Mesenchymal stem cell (in vitro differentiated cells and primary cell): ENCODE measurements at regions not wholly inside any gene's neighbourhood (a gene's known extent, or its start where the extent isn't known, plus 50 kb on each side); places are given as distances from the start of the nearest gene placed in this dataset.
A peak's percentile ranks its signal among the peaks of the same experiment; 100 is the strongest.

ENCODE experiments used
- DNase-seq: peaks from one replicate; pipeline ENCODE4 v3.0.0-alpha.2; 2013
- H2AFZ ChIP-seq: one replicate; pipeline ENCODE4 v1.6.1; 2013; ENCODE audit warnings: low read depth, mild to moderate bottlenecking, control low read depth, inconsistent platforms, low read length, moderate library complexity
- H2AK5ac ChIP-seq: 2 replicates; pipeline ENCODE4 v1.6.1; 2013; ENCODE audit warnings: low read length, moderate library complexity, mild to moderate bottlenecking, inconsistent platforms; ENCODE audit not compliant: severe bottlenecking
- H2BK120ac ChIP-seq: one replicate; pipeline ENCODE4 v1.6.1; 2013; ENCODE audit warnings: low read depth, mild to moderate bottlenecking, inconsistent platforms, low read length, moderate library complexity
- H2BK12ac ChIP-seq, 2 experiments: one replicate each; pipeline ENCODE4 v1.6.1; 2013; ENCODE audit warnings: inconsistent platforms in 2 of 2, low read length in 2 of 2, mild to moderate bottlenecking in 2 of 2, moderate library complexity in 2 of 2, control low read depth in 1 of 2
- H2BK15ac ChIP-seq: one replicate; pipeline ENCODE4 v1.6.1; 2013; ENCODE audit warnings: mild to moderate bottlenecking, low read depth, inconsistent platforms; ENCODE audit not compliant: poor library complexity, severe bottlenecking
- H2BK5ac ChIP-seq: 2 replicates; pipeline ENCODE4 v1.6.1; 2013; ENCODE audit warnings: low read depth, mild to moderate bottlenecking, low read length, control low read depth, inconsistent platforms; ENCODE audit not compliant: poor library complexity, severe bottlenecking
- H3K14ac ChIP-seq, 2 experiments: one replicate each; pipeline ENCODE4 v1.6.1; 2013; ENCODE audit warnings: inconsistent platforms in 2 of 2, low read length in 2 of 2, control low read depth in 1 of 2, mild to moderate bottlenecking in 1 of 2, moderate library complexity in 1 of 2
- H3K18ac ChIP-seq, 2 experiments: one replicate each; pipeline ENCODE4 v1.6.1; 2013; ENCODE audit warnings: inconsistent platforms in 2 of 2, low read length in 2 of 2, control low read depth in 1 of 2, low read depth in 1 of 2, mild to moderate bottlenecking in 1 of 2
- H3K23ac ChIP-seq, 2 experiments: one replicate each; pipeline ENCODE4 v1.6.1; 2013; ENCODE audit warnings: inconsistent platforms in 2 of 2, low read length in 2 of 2, mild to moderate bottlenecking in 2 of 2, moderate library complexity in 2 of 2, control low read depth in 1 of 2
- H3K27ac ChIP-seq: 2 replicates; pipeline ENCODE4 v1.5.1; 2013; ENCODE audit warnings: mild to moderate bottlenecking, moderate library complexity, low read length, control low read depth, inconsistent platforms; ENCODE audit not compliant: poor library complexity, severe bottlenecking
- H3K27me3 ChIP-seq, 2 experiments: 2 replicates each; pipeline versions ENCODE4 v1.6.1 to v1.7.0; 2013; ENCODE audit warnings: low read length in 2 of 2, mild to moderate bottlenecking in 2 of 2, moderate library complexity in 2 of 2, control low read depth in 1 of 2, inconsistent platforms in 1 of 2; ENCODE audit not compliant: control insufficient read depth in 1 of 2, insufficient read depth in 1 of 2
- H3K36me3 ChIP-seq, 2 experiments: 2 replicates each; pipeline versions ENCODE4 v1.6.1 to v1.7.0; 2013; ENCODE audit warnings: low read length in 2 of 2, control low read depth in 1 of 2, inconsistent platforms in 1 of 2, low read depth in 1 of 2, mild to moderate bottlenecking in 1 of 2; ENCODE audit not compliant: insufficient read depth in 2 of 2, control insufficient read depth in 1 of 2
- H3K4ac ChIP-seq, 2 experiments: one replicate each; pipeline ENCODE4 v1.6.1; 2013; ENCODE audit warnings: inconsistent platforms in 2 of 2, low read length in 2 of 2, mild to moderate bottlenecking in 2 of 2, moderate library complexity in 2 of 2, control low read depth in 1 of 2, low read depth in 1 of 2
- H3K4me1 ChIP-seq: 2 replicates; pipeline ENCODE4 v1.6.1; 2013; ENCODE audit warnings: low read depth, low read length, control low read depth; ENCODE audit not compliant: control insufficient read depth, insufficient read depth
- H3K4me2 ChIP-seq: 2 replicates; pipeline ENCODE4 v1.6.1; 2013; ENCODE audit warnings: low read length, mild to moderate bottlenecking, inconsistent platforms; ENCODE audit not compliant: poor library complexity, severe bottlenecking
- H3K4me3 ChIP-seq, 2 experiments: 2 replicates each; pipeline versions ENCODE4 v1.5.1 to v1.7.0; 2013; ENCODE audit warnings: low read length in 2 of 2, mild to moderate bottlenecking in 2 of 2, control low read depth in 1 of 2, low read depth in 1 of 2; ENCODE audit not compliant: insufficient read depth in 1 of 2
- H3K79me1 ChIP-seq: replicated peaks from 2 replicates; pipeline ENCODE4 v1.6.1; 2013; ENCODE audit warnings: mild to moderate bottlenecking, control low read depth, low read length, inconsistent platforms; ENCODE audit not compliant: poor library complexity, severe bottlenecking
- H3K9ac ChIP-seq: 2 replicates; pipeline ENCODE4 v1.7.0; 2013; ENCODE audit warnings: mild to moderate bottlenecking, low read length, moderate library complexity
- H3K9me3 ChIP-seq: 2 replicates; pipeline ENCODE4 v1.7.0; 2013; ENCODE audit warnings: mild to moderate bottlenecking, low read length; ENCODE audit not compliant: control insufficient read depth
- H4K8ac ChIP-seq: one replicate; pipeline ENCODE4 v1.6.1; 2013; ENCODE audit warnings: inconsistent platforms, mild to moderate bottlenecking, low read length, moderate library complexity
- H4K91ac ChIP-seq: one replicate; pipeline ENCODE4 v1.6.1; 2013; ENCODE audit warnings: mild to moderate bottlenecking, low read length, inconsistent platforms
- WGBS: methylation state at CpG from one replicate; pipeline ENCODE4 v1.1.7; 2013; ENCODE audit warnings: mixed read lengths; 5-methylcytosine and 5-hydroxymethylcytosine counted together

GRCh38 chr3:73765878-73766545 lies 141.3 kb upstream of the PDZRN3 start:
- 84% methylated on average over 5 of the region's 5 CpGs for WGBS
- H3K4me2 ChIP-seq: no peak overlapping the region
- no peak overlapping the region for H3K4ac ChIP-seq

GRCh38 chr3:73762855-73763254 lies 138.1 kb upstream of the PDZRN3 start:
- H3K18ac ChIP-seq: no peak overlapping the region
- no peak overlapping the region for H4K8ac ChIP-seq
- no peak overlapping the region for H2BK15ac ChIP-seq
- no peak overlapping the region for H2BK5ac ChIP-seq
- H3K4me3 ChIP-seq: no peak overlapping the region
- peaks cover 1% of the 10 kb centered on the region for H3K4me1 ChIP-seq
- H3K14ac ChIP-seq: no peak overlapping the region
- no peak overlapping the region for H3K9ac ChIP-seq
- H3K4me2 ChIP-seq: no peak overlapping the region
- no peak overlapping the region for H3K27ac ChIP-seq
- H3K4ac ChIP-seq: no peak overlapping the region
- H2AK5ac ChIP-seq: no peak overlapping the region
- DNase-seq: no peak
- H3K9me3 ChIP-seq: no peaks in the 10 kb centered on the region
- no peak overlapping the region for H2BK12ac ChIP-seq
- 80% methylated on average over 5 of the region's 5 CpGs for WGBS
- no peak overlapping the region for H2AFZ ChIP-seq
- no peaks in the 10 kb centered on the region for H3K79me1 ChIP-seq
- H3K36me3 ChIP-seq: no peaks in the 10 kb centered on the region
- H3K27me3 ChIP-seq: no peaks in the 10 kb centered on the region
- H3K23ac ChIP-seq: no peak overlapping the region
- no peak overlapping the region for H4K91ac ChIP-seq
- H2BK120ac ChIP-seq: no peak overlapping the region

More at GRCh38 chr3:73765878-73766545, 141.3 kb upstream of the PDZRN3 start:
- Histone ChIP-seq H4K91ac (no peak overlapping the region), H3K23ac (no peak overlapping the region), H2BK5ac (no peak overlapping the region), H2BK15ac (no peak overlapping the region), H3K9ac (peak overlapping the region; percentile 88), H4K8ac (no peak overlapping the region), H2BK120ac (no peak overlapping the region), H3K79me1 (no peaks in the 10 kb centered on the region), H3K9me3 (peaks cover 13% of the 10 kb centered on the region), H3K4me1 (peaks cover 1% of the 10 kb centered on the region), H2BK12ac (no peak overlapping the region), H3K27ac (no peak overlapping the region), H2AFZ (no peak overlapping the region), H3K36me3 (no peaks in the 10 kb centered on the region), H3K4me3 (peak overlapping the region in 1 of 2 experiments; percentile 66), H2AK5ac (no peak overlapping the region), H3K18ac (no peak overlapping the region), H3K27me3 (no peaks in the 10 kb centered on the region), H3K14ac (no peak overlapping the region)
- no peak for DNase-seq

- H3K18ac ChIP-seq: no peak overlapping the region
- DNase-seq: no peak
- no peaks in the 10 kb centered on the region for H3K27me3 ChIP-seq
- H3K9ac ChIP-seq: peak overlapping the region; percentile 85
- no peak overlapping the region for H2AFZ ChIP-seq
- H2BK5ac ChIP-seq: no peak overlapping the region
- no peak overlapping the region for H3K27ac ChIP-seq
- H2BK12ac ChIP-seq: no peak overlapping the region
- no peak overlapping the region for H2BK15ac ChIP-seq
- no peaks in the 10 kb centered on the region for H3K36me3 ChIP-seq
- no peak overlapping the region for H2AK5ac ChIP-seq
- H3K14ac ChIP-seq: no peak overlapping the region
- H4K8ac ChIP-seq: no peak overlapping the region
- H3K9me3 ChIP-seq: no peaks in the 10 kb centered on the region
- no peak overlapping the region for H2BK120ac ChIP-seq
- H3K4ac ChIP-seq: no peak overlapping the region
- peak overlapping the region in 1 of 2 experiments; percentile 67 for H3K4me3 ChIP-seq
- H3K23ac ChIP-seq: no peak overlapping the region
- no peak overlapping the region for H4K91ac ChIP-seq
- no peaks in the 10 kb centered on the region for H3K4me1 ChIP-seq
- no peak overlapping the region for H3K4me2 ChIP-seq
- WGBS: 86% methylated on average over 2 of the region's 3 CpGs
- no peaks in the 10 kb centered on the region for H3K79me1 ChIP-seq
Measured at GRCh38 chr3:73759297-73759711, 134.6 kb upstream of the PDZRN3 start.

DNA sequence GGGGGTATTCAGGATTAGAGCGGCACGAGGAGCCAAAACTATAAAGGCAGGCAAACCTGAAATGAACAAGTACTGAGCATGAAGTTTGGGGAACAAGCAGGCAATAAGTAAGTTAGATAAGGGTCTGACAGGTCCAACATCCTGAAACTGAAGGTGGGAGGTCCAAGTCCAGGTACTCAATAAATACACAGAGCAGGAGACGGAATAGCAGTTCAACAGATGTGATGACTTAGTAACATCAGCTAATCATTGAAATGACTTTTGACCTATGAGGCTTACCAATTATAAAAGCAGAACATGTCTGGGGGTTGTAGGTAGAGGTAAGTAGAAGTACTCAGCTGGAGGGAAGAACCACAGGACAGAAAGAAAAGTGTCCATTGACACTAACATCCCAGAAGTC lies 132.8 kb upstream of the PDZRN3 start:
- Histone ChIP-seq H3K27me3 (no peaks in the 10 kb centered on the region), H3K4me3 (no peak overlapping the region), H4K91ac (no peak overlapping the region), H3K79me1 (no peaks in the 10 kb centered on the region), H3K18ac (no peak overlapping the region), H2AFZ (no peak overlapping the region), H3K4ac (no peak overlapping the region), H3K9ac (no peak overlapping the region), H2AK5ac (no peak overlapping the region), H2BK5ac (no peak overlapping the region), H4K8ac (no peak overlapping the region), H3K23ac (no peak overlapping the region), H3K14ac (no peak overlapping the region), H3K4me1 (no peaks in the 10 kb centered on the region), H3K36me3 (no peaks in the 10 kb centered on the region), H3K9me3 (no peaks in the 10 kb centered on the region), H3K27ac (no peak overlapping the region), H2BK15ac (no peak overlapping the region), H3K4me2 (no peak overlapping the region), H2BK120ac (no peak overlapping the region), H2BK12ac (no peak overlapping the region)
- WGBS: 83% methylated on average over 3 of the region's 3 CpGs
- DNase-seq: no peak
